ENCODE measurements at regions not wholly inside any gene's neighbourhood (a gene's known extent, or its start where the extent isn't known, plus 50 kb on each side); places are given as distances from the start of the nearest gene placed in this dataset.

DNA sequence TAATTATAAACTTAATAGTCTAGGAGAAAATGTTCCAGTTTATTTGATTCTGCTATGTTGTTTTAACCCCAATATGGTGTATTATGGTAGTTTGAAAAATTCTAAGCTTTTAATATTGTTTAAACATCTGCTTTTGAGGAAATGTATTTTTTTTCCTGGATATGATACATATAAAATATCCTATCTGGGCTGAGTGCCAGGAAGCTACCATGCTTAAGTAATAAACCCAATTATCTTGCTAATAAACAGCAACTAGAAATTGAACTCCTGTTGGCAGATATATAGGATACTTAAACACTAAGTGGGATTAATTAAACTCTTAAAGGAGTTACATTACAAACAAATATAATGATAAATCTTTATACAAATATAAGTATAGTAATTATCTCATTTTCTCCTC is 293.7 kb upstream of the GRM7 start:
- DNase-seq = no peak

DNA sequence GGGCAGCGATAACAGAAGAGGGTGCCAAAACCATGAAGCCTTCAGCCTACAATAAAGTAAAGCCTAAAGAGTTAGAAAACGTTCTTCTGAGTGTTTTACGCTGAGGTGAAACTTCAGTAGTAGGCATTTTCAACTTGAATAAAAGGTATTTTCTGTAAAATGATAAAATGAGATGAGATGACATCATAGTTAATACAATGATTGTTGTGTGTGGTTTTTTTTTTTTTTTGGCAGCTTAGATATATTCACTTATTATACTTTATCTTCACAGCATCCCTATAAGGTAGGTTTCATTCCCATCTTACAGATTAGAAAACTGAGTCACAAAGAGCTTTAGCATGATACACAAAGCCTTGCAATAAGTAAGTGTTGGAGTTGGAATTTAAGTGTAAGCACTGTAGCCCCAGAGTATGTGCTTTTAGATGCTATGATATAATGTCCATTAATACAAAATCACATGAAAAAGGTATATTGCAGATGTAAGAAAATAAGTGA is 291.9 kb upstream of the GRM7 start:
- DNase-seq = no peak

DNA sequence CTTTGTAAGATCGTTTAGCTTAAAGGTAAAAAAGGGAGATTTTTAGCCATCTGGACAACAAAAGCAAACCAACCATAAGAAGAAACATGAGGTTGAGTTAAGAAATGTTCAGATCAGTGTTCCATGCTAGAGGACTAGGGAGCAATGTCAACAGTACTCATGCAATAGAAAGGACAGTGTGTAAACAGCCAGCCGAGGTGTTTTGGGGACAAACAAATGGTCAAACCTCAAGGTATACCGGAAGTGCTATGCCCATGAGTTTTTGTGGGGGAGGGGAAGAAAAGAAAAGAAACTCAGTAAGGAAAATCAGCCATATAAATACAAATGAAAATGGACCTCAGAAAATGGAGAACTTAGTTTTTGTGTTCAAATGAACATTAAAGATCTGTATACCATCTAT is 289.5 kb upstream of the GRM7 start:
- DNase-seq = no peak

DNA sequence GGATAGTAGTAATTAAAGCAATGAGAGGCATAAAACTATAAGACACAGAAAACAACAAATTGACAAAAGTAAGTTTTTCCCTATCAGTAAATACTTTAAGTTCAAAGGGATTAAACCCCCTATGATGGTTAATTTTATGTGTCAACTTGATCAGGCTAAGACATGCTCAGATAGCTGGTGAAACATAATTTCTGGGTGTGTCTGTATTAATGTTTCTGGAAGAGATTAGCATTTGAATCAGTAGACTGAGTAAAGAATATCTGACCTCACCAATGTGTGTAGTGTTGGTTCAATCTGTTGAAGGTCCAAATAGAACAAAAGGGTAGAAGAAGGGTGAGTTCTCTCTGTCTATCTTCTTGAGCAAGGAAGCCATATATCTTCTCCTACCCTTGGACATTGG is 283.3 kb upstream of the GRM7 start:
- DNase-seq = no peak

DNA sequence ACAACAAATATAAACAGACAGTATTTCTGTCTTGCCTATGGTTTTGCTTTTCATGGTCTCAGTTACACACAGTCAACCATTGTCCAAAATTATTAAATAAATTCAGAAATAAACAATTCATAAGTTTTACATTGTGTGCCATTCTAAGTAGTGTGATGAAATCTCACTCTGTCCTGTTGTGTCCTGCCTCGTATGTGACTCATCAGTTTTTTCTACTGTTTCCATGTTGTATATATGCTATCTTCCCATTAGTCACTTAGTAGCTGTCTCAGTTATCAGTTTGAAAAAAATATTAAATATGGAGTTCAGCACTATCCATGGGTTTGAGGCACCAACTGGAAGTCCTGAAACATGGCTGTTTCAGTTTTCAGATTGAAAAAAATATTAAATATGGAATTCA is 282.4 kb upstream of the GRM7 start:
- DNase-seq = no peak

DNA sequence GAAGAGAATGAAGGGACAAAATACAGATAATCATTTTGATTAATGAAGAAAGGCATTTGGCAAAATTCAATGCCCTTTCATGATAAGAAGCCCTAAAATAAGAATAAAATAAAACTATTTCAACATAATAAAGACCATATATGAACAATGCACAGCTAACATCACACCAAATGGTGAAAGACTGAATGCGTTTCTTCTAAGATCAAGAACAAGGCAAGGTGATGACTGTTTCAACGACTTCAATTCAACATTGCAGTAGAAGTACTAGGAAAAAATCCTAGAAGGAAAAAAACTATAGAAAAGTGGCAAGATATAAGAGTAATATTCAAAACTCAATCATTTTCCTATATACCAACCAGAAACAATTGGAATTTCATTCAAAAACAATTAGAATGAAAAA is 280.1 kb upstream of the GRM7 start:
- DNase-seq = no peak

DNA sequence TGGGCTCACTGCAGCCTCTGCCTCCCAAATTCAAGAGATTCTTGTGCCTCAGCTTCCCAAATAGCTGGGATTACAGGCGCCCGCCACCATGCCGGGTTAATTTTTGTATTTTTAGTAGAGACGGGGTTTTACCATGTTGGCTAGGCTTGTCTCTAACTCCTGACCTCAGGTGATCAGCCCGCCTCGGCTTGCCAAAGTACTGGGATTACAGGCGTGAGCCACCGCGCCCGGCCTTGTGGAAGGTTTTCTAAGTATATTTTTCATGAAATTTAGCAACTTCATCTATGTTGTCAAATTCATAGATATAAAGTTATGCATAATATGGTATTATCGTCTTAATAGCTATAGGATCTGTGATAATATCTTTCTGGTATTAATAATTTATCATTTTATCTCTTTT is 275.6 kb upstream of the GRM7 start:
- DNase-seq = no peak

DNA sequence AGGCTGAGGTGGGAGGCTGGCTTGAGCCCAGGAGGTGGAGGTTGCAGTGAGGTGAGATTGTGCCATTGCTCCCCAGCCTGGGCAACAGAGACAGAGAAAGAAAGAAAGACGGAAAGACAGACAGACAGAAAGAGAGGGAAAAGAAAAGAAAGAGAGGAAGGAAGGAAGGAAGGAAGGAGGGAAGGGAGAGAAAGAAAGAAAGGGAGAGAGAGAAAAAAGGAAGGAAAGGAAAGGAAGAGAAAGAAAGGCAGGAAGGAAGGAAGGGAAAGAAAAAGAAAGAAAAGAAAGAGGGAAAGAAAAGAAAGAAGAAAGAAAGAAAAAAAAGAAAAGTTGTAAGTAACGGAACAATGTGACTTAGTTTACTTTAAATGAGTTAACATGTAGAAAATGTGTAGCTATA is 260.7 kb upstream of the GRM7 start:
- DNase-seq = no peak

DNA sequence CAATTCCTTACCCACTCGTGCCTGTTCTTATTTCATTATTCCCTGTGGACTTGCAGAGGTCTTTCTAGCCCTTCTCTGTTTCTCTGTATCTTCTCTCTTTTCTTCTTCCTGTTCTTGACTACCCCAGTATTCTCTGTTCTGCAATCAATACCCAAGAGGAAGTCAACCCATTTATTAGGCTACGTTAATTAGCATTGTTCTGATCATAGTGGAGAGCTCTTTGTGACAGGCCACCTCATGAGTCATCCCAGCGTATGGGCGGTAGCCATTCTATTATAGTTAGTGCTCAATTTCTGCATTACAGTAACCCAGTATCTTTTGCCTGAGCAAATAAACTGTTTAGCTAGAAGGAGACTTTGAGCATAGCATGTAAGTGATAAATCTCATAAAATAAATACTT is 259.5 kb upstream of the GRM7 start:
- DNase-seq = no peak

DNA sequence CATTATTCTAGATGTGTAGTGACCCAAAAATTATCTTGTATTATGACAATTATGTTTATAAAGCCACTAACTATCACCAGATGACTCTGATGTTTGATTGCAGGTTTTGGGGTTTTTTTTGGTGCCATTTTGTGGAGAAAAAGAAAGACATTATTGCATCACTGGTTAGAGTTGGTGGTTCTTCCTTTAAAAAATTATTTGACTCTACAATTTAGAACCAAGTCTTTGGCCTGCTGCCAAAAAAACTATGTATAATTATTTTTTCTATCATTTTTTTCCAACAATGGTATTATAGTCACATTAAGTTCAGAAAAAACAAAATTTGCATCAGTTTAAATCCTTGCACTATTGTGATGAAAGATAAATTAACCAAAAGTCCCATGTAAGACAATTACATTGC is 258.6 kb upstream of the GRM7 start:
- DNase-seq = no peak

DNA sequence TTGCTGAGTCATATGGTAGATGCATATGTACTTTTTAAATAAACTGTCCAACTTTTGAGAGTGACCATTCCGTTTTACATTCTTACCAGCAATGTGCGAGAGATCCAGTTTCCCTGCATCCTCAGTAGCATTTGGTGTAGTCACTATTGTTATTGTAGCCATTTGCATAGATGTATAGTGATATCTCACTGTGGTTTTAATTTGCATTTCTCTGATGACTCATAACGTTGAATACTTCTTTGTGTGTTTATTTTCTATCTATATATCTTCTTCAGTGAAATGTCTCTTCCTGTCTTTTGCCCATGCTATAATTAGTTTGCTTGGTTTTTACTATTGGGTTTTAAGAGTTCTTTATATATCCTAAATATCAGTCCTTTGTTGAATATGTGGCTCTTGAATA is 255.7 kb upstream of the GRM7 start:
- DNase-seq = no peak

DNA sequence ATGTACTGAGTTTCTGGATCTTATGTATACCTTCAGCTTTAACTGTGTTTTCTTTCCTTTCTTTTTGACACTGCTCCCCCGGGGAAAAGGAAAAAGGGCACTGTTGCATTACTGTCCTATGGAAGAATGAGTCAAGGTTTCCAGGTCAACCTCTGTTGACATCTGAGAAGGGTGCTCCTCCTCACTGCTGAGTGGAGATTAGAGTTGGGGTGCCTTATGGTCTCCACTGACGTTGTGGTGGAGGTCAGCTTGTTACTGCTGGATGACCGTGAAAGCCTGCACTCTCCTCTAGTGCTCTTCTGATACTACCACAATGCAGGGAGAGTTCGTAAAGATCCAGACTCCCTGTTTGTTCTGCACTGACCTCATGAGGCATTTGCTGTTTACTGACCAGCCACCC is 252.1 kb upstream of the GRM7 start:
- no peak for DNase-seq

DNA sequence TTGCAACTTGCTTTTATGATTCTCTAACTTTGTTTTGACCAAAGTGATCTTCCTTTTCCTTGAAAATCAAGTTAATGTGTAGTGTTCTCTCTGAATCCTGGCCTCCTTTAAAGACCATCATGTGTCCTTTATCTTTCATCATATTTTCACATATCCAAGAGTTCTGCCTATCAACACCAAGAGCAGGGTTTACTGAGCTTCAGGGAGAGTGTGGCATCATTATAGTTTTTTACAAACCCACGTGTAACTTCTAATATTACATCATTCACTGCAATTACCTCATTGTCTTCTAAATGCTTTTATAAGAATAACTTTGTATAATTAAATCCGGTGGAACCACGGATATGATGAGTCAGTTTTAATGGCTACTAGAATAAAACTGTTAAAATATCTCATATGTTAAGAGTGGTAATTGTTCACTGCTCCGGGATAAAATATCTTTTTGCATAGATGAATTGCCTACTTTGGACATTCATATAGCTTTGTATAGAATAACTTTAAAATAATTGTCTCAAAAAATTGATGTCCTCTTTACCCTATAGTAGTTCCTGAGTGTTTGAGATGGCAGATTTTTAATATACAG is 248.8 kb upstream of the GRM7 start:
- DNase-seq = no peak

DNA sequence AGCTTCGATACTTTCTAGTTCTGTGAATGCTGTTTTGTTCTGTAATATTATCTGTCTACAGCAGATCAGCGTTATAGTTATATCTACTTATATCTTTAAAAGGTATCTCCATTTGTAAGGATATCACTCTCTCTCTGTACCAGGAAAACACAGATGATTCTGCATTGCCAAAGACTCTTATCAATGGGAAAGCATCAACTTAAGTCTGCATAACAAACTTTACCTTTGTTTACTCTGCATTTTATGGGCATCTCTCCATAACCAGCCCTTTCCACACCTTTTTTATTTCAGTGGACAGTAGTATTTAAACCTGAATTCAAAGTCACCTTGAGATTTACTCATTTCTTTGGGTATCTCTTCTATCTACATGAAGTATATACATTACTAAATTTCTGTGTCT is 238.7 kb upstream of the GRM7 start:
- DNase-seq = no peak

DNA sequence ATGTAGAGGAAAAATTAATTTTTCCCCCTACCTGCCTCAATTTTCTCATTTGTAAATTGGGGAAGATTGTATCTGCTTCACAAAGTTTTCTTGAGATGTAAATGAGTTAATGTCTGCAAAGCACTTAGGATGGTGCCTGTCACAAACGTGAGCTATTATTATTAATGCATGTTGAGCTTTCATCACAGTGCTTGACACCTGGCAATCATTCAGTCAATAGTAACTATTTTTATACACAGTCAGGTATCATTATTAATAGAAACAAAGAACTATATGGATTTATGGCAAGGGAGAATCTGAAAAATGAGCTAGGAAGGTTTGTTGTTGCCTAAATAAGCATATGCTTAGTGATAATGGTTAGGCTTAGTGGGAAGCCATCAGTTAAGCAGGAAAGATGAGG is 238.2 kb upstream of the GRM7 start:
- no peak for DNase-seq

DNA sequence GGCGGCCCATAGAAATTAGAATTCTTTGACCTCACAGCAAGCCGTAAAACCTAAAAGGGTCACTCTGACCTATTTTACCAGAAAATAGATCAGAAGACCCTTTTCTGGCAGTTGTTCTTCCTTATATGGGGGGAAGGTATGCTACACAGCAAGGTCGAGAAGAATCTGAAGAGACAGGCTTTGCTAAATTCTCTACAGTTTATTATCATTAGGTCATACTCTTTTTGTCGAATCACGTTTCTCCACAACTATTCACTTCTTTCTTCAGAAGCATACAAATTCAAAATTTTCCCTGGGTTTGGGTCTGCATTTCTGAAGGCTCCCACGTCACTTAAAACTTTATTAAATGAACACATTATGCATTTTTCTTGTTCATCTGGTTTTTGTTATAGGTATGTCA is 229.5 kb upstream of the GRM7 start:
- DNase-seq = no peak

DNA sequence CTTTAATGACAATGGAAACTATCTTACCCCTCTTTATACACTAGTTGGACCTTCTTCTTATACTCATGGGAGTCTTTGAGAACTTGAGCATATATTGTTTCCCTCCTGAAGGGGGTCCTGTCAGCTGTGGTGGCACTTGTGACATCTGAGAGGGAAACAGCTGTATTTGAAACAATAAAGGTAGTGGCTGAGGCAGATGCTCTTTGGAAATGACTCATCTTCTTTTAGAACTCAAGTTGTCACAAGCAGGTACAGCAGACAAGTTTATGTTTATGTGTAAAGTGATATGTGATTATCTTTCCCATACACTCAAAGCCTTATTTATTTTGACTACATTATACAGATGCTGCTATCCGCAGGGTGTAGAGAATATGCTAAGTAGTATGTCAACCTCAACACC is 220.0 kb upstream of the GRM7 start:
- no peak for DNase-seq

DNA sequence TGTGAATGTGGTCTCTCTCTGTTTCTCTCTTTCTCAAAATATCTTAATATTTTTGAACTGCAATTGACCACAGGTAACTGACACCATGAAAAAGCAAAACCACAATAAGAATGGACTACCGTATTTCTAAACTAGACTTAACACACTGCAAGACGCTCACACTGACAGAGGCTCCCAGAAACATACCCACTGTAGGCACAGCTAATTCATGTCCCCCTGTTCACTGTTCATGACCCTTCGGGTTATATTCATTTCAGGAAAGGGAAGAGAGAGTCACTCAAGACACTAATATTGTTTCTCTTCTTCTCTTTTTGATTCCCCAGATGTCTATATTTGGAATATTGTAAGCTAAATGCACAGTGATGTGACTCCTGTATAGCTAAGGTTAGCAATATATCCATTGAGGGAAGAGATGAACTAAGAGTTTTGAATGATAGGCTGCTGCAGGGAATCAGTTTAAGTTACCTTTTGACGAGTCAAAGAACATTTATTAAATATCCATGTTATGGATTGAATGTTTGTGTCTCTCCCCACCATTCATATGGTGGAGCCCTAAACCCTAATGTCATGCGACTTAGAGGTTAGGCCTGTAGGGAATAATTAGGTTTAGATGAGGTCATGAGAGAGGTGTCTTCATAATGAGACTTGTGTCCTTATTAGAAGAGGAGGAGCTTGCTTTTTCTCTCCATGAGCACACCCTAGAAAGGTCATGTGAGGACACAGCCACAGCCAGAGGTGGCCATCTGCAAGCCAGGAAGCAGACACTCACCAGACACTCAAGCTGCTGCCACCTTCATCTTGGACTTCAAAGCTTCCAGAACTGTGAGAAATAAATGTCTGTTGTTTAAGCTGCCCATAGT is 216.6 kb upstream of the GRM7 start:
- DNase-seq = no peak

DNA sequence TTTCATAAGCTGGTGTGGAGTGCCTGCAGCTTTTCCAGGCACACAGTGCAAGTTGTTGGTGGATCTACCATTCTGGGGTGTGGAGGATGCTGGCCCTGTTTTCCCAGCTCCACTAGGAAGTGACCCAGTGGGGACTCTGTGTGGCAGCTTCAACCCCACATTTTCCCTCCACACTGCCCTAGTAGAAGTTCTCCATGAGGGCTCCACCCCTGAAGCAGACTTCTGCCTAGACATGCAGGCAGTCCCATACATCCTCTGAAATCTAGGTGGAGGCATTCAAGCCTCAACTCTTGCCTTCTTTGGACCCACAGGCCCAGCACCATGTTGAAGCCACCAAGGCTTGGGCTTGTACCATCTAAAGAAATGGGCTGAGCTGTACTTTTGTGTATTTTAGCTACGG is 206.2 kb upstream of the GRM7 start:
- no peak for DNase-seq

DNA sequence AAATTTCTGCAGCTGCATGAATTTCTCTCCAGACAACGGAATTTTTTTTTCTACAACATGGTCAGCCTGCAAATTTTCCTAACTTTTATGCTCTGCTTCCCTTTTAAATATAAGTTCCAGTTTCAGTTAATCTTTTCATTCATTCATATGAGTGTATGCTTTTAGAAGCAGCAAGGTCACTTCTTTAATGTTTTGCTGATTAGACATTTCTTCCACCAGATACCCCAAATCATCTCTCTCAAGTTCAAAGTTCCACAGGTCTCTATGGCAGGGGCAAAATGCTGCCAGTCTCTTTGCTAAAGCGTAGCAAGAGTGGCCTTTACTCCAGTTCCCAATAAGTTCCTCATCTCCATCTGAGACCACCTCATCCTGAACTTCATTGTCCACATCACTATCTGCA is 205.6 kb upstream of the GRM7 start:
- DNase-seq = no peak

DNA sequence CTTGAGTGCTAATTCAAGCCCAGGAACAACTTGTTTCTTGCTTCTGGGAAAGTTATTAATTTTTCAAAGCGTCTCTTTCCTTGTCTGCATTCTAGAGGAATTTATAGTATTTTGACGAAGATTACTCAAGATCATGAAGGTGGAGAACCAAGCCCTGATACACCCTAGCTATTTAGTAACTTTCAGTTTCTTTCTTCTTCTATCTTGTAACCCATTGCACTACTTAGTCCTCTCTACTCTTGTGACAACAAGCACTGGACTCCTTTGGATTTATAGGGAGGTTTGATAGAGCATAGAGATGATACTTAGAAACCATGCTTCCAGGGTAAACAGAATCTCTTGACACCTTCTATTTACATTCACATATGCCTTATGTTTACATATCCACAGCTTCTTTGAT is 203.3 kb upstream of the GRM7 start:
- DNase-seq = no peak

DNA sequence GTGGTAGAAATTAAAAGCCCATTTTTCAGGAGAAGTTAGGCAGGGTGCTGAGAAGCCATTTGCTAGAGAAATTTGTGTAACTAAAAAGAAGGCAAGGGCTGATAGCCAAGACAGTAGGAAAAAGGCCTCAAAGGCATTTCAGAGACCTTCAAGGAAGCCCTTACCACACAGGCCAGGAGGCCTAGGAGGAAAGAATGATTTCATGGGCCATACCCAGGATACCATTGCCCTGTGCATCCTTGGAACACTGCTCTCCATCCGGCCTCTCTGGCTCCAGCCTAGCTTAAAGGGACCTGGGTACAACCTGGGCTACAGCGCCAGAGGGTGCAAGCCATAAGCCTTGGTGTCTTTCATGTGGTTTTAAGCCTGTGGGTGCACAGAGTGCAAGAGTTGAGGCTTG is 193.6 kb upstream of the GRM7 start:
- DNase-seq = no peak

DNA sequence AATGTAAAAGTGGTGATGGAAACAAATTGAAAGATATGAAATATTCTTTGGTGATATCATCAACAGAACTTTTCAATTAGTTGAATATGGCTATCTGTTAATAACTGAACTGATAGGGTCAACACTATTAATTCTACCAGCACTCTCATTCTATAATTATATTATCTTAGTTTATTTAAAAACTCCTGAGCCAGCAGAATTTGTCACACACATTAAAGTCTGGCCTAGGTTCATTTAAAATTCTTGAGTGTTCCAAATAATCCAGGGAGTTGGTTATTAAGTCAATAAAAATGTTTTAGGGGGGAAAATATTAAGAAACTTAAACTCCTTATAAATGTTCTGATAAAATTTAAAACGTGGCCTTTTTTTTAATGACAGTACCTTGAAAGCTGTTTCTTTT is 189.6 kb upstream of the GRM7 start:
- no peak for DNase-seq

DNA sequence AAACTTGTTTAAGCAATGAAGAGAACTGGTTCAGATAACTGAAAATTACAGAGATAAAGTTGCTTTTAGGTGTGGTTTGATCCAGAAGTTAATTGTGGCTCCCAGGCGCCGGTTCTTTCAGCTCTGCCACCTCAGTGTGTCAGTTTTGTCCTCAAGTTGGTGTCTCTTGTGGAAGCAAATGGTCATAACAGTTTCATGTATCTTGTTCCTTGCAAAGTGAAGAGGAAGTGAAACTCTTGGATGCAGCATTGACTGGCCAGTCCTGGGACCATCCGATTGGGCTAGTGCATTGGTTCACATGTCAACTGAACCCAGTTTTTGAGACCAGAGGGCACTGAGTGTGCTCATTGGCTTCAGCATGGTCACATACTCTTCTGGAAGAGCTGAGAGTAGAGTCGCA is 181.4 kb upstream of the GRM7 start:
- DNase-seq = no peak

Measured in hypothalamus (tissue), 51 donors.